Esophagus squamous epithelium (tissue), 5 donors: ENCODE measurements at regions not wholly inside any gene's neighbourhood (a gene's known extent, or its start where the extent isn't known, plus 50 kb on each side); places are given as distances from the start of the nearest gene placed in this dataset.

Experiments
- DNase-seq: peaks from one replicate; lab custom pipeline; 2025; lab: John Stamatoyannopoulos, UW
- H3K27ac ChIP-seq, 4 donors: fragments of 200-600 bp; sonication (generic); one replicate each; pipeline ENCODE4 v1.5.1; 2016 to 2019; ENCODE audit warnings: mild to moderate bottlenecking in 1 of 4
- H3K27me3 ChIP-seq, 4 donors: fragments of 200-600 bp; sonication (generic); 1 replicate in 3 of 4; 2 replicates in 1 of 4; pipeline versions ENCODE4 v1.5.1 to v1.6.0; 2017 to 2021; ENCODE audit warnings: antibody characterized with exemption in 1 of 4
- H3K36me3 ChIP-seq, 3 donors: fragments of 200-600 bp; sonication (generic); one replicate each; pipeline ENCODE4 v1.5.1; 2016 to 2019
- H3K4me1 ChIP-seq, 3 donors: fragments of 200-600 bp; sonication (generic); one replicate each; pipeline ENCODE4 v1.5.1; 2017 to 2019
- H3K4me3 ChIP-seq, 4 donors: fragments of 200-600 bp; sonication (generic); 1 replicate in 3 of 4; 2 replicates in 1 of 4; pipeline ENCODE4 v1.5.1; 2016 to 2019; ENCODE audit warnings: mild to moderate bottlenecking in 2 of 4, moderate library complexity in 1 of 4
- H3K9me3 ChIP-seq, 3 donors: fragments of 200-600 bp; sonication (generic); one replicate each; pipeline ENCODE4 v1.5.1; 2016 to 2019
- CTCF ChIP-seq, 6 experiments: fragments of 450-650 bp in 4 of 6; fragments of 200-600 bp in 2 of 6; sonication (generic) in 2 of 6; IDR thresholded peaks; one replicate each; pipeline ENCODE4 v1.5.1; 2016 to 2019; ENCODE audit warnings: antibody characterized with exemption in 6 of 6, mild to moderate bottlenecking in 4 of 6, moderate library complexity in 4 of 6
- POLR2A ChIP-seq, 4 donors: fragments of 450-650 bp; IDR thresholded peaks; one replicate each; pipeline ENCODE4 v1.6.1; 2017; ENCODE audit warnings: antibody characterized with exemption in 4 of 4, mild to moderate bottlenecking in 4 of 4, moderate library complexity in 3 of 4
- WGBS, 2 donors: methylation state at CpG; one replicate each; pipeline ENCODE4 v1.1.5; 2018; 5-methylcytosine and 5-hydroxymethylcytosine counted together
- intact Hi-C: fragments of 100-400 bp; cut with DNase I; formaldehyde crosslinking; loops from one replicate; pipeline ENCODE4 v1.15.0; 2022
- donor health status: DM: yes; HTN: yes; CAD: no.

GRCh38 chr4:107312366-107312765, 276.3 kb upstream of the DKK2 start:
- H3K27ac ChIP-seq = no peak overlapping the region
- H3K9me3 ChIP-seq = no peaks in the 10 kb centered on the region
- H3K4me3 ChIP-seq = no peak overlapping the region
- H3K27me3 ChIP-seq = no peaks in the 10 kb centered on the region
- 68 to 73% methylated on average over 4 of the region's 4 CpGs for WGBS, 2 donors
- intact Hi-C loops = no loop called here
- no peak for DNase-seq
- H3K36me3 ChIP-seq = no peaks in the 10 kb centered on the region
- no peaks in the 10 kb centered on the region for H3K4me1 ChIP-seq
- TF ChIP-seq POLR2A (IDR thresholded peaks at IDR 0.05) (no peak), CTCF (IDR thresholded peaks at IDR 0.05) (no peak)

- no peak for TF ChIP-seq CTCF (IDR thresholded peaks at IDR 0.05)
- no peak for TF ChIP-seq POLR2A (IDR thresholded peaks at IDR 0.05)
- WGBS, 2 donors = 11 to 18% methylated on average over 5 of the region's 5 CpGs
- no peak for DNase-seq
- Histone ChIP-seq H3K4me1 (no peaks in the 10 kb centered on the region), H3K27me3 (no peaks in the 10 kb centered on the region), H3K27ac (no peak overlapping the region), H3K36me3 (no peaks in the 10 kb centered on the region), H3K9me3 (no peaks in the 10 kb centered on the region), H3K4me3 (no peak overlapping the region)
- intact Hi-C loops = no loop called here
These were observed 268.7 kb upstream of the DKK2 start for GRCh38 chr4:107304699-107305286.

GRCh38 chr4:107299646-107300045, 263.5 kb upstream of the DKK2 start:
- Histone ChIP-seq H3K4me1 (no peaks in the 10 kb centered on the region), H3K27me3 (no peaks in the 10 kb centered on the region), H3K4me3 (no peak overlapping the region), H3K36me3 (no peaks in the 10 kb centered on the region), H3K9me3 (peaks cover 0 to 8% (median 0%) of the 10 kb centered on the region in 3 donors), H3K27ac (no peak overlapping the region)
- TF ChIP-seq POLR2A (IDR thresholded peaks at IDR 0.05) = no peak
- DNase-seq = no peak
- intact Hi-C loops = no loop called here
- WGBS, 2 donors = 69 to 85% methylated on average over 2 of the region's 2 CpGs

GRCh38 chr4:107292979-107293378, 256.9 kb upstream of the DKK2 start:
- intact Hi-C loops = no loop called here
- no peak overlapping the region for H3K27ac ChIP-seq
- WGBS, 2 donors = 35 to 56% methylated on average over 4 of the region's 4 CpGs
- H3K27me3 ChIP-seq = no peaks in the 10 kb centered on the region
- no peak for DNase-seq
- no peaks in the 10 kb centered on the region for H3K36me3 ChIP-seq
- H3K9me3 ChIP-seq = peaks cover 0 to 8% (median 0%) of the 10 kb centered on the region in 3 donors
- H3K4me3 ChIP-seq = no peak overlapping the region
- TF ChIP-seq CTCF (IDR thresholded peaks at IDR 0.05) (no peak), POLR2A (IDR thresholded peaks at IDR 0.05) (no peak)
- H3K4me1 ChIP-seq = no peaks in the 10 kb centered on the region

GRCh38 chr4:107283587-107284559, 247.8 kb upstream of the DKK2 start:
- TF ChIP-seq CTCF (IDR thresholded peaks at IDR 0.05) = no peak
- TF ChIP-seq POLR2A (IDR thresholded peaks at IDR 0.05) = no peak
- Histone ChIP-seq H3K27me3 (no peaks in the 10 kb centered on the region), H3K27ac (no peak overlapping the region), H3K36me3 (no peaks in the 10 kb centered on the region), H3K4me3 (no peak overlapping the region), H3K4me1 (no peaks in the 10 kb centered on the region), H3K9me3 (no peaks in the 10 kb centered on the region)
- intact Hi-C loops = no loop called here
- no peak for DNase-seq
- 13 to 28% methylated on average over 4 of the region's 4 CpGs for whole genome bisulfite sequencing, 2 donors
